ENCODE measurements at regions not wholly inside any gene's neighbourhood (a gene's known extent, or its start where the extent isn't known, plus 50 kb on each side); places are given as distances from the start of the nearest gene placed in this dataset.

DNA sequence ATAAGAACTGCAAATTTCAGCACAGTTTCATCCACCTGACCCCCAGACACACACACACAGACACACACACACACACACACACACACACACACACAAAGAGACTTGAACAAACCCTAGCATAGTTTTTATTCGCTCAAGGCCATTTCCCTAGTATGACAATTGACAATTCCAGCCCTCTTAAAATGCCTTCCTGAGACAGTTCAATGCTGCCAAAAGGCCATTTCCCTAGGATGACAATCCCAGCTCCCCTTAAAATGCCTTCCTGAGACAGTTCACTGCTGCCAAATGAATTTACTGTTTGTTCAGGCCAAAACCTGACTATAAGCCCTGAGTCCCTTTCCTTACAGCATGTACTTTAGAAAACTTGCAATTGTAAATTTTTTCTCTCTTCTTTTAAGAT lies 259.5 kb upstream of the SLC7A11 start:
- no peak for TF ChIP-seq BHLHE40 (IDR thresholded peaks at IDR 0.05; ENCODE audit: borderline replicate concordance)
- no peak for TF ChIP-seq TARDBP (IDR thresholded peaks at IDR 0.05)
- no peak for TF ChIP-seq HDGF (IDR thresholded peaks at IDR 0.05; ENCODE audit: borderline replicate concordance)

Measured in HEK293T (cell line).